Suprapubic skin (tissue), 4 donors: ENCODE measurements at regions not wholly inside any gene's neighbourhood (a gene's known extent, or its start where the extent isn't known, plus 50 kb on each side); places are given as distances from the start of the nearest gene placed in this dataset.

Source experiments
- DNase-seq, 2 donors: peaks; one replicate each; pipeline ENCODE4 v3.0.0-alpha.2; 2019; ENCODE audit warnings: low spot score in 2 of 2
- H3K27ac ChIP-seq: fragments of 200-600 bp; sonication (generic); one replicate; pipeline ENCODE4 v1.5.1; 2019
- H3K27me3 ChIP-seq: fragments of 200-600 bp; sonication (generic); one replicate; pipeline ENCODE4 v1.5.1; 2019
- H3K36me3 ChIP-seq: fragments of 200-600 bp; sonication (generic); one replicate; pipeline ENCODE4 v1.5.1; 2019
- H3K4me1 ChIP-seq: fragments of 200-600 bp; sonication (generic); one replicate; pipeline ENCODE4 v1.5.1; 2019
- H3K4me3 ChIP-seq: fragments of 200-600 bp; sonication (generic); one replicate; pipeline ENCODE4 v1.5.1; 2019; ENCODE audit warnings: mild to moderate bottlenecking
- H3K9me3 ChIP-seq: fragments of 200-600 bp; sonication (generic); one replicate; pipeline ENCODE4 v1.5.1; 2019
- CTCF ChIP-seq, 2 donors: fragments of 200-600 bp in 1 of 2; fragments of 450-650 bp in 1 of 2; sonication (generic) in 1 of 2; IDR thresholded peaks; one replicate each; pipeline ENCODE4 v1.5.1; 2016 to 2019; ENCODE audit warnings: antibody characterized with exemption in 2 of 2, mild to moderate bottlenecking in 1 of 2, moderate library complexity in 1 of 2
- EP300 ChIP-seq: sonication (generic); formaldehyde crosslinking; IDR thresholded peaks from one replicate; pipeline ENCODE4 v1.6.1; 2017; ENCODE audit warnings: antibody characterized with exemption
- POLR2A ChIP-seq, 2 donors: fragments of 450-650 bp; IDR thresholded peaks; one replicate each; pipeline ENCODE4 v1.6.1; 2017; ENCODE audit warnings: antibody characterized with exemption in 2 of 2, mild to moderate bottlenecking in 2 of 2, moderate library complexity in 2 of 2
- POLR2AphosphoS5 ChIP-seq, 3 donors: sonication (generic); formaldehyde crosslinking; IDR thresholded peaks; one replicate each; pipeline ENCODE4 v1.6.1; 2017; ENCODE audit warnings: antibody characterized with exemption in 3 of 3
- WGBS: methylation state at CpG from one replicate; pipeline ENCODE4 v1.1.5; 2018; 5-methylcytosine and 5-hydroxymethylcytosine counted together

GRCh38 chr3:66673293-66673692, 172.5 kb upstream of the LRIG1 start:
- Histone ChIP-seq H3K4me1 (no peaks in the 10 kb centered on the region), H3K36me3 (no peaks in the 10 kb centered on the region), H3K4me3 (no peak overlapping the region), H3K27me3 (no peaks in the 10 kb centered on the region), H3K27ac (no peak overlapping the region), H3K9me3 (no peaks in the 10 kb centered on the region)
- no peak for DNase-seq
- 69% methylated on average over 9 of the region's 9 CpGs for WGBS
- TF ChIP-seq POLR2AphosphoS5 (IDR thresholded peaks at IDR 0.05) (no peak), POLR2A (IDR thresholded peaks at IDR 0.05) (no peak), CTCF (IDR thresholded peaks at IDR 0.05) (no peak), EP300 (no peak)

GRCh38 chr3:66675366-66675765, 174.5 kb upstream of the LRIG1 start:
- Histone ChIP-seq H3K36me3 (no peaks in the 10 kb centered on the region), H3K4me1 (no peaks in the 10 kb centered on the region), H3K27me3 (no peaks in the 10 kb centered on the region), H3K9me3 (no peaks in the 10 kb centered on the region), H3K4me3 (no peak overlapping the region), H3K27ac (no peak overlapping the region)
- WGBS = 53% methylated on average over 1 of the region's 1 CpG
- no peak for DNase-seq
- no peak for TF ChIP-seq POLR2A (IDR thresholded peaks at IDR 0.05)
- no peak for TF ChIP-seq CTCF (IDR thresholded peaks at IDR 0.05)
- TF ChIP-seq EP300 = no peak
- no peak for TF ChIP-seq POLR2AphosphoS5 (IDR thresholded peaks at IDR 0.05)

DNA sequence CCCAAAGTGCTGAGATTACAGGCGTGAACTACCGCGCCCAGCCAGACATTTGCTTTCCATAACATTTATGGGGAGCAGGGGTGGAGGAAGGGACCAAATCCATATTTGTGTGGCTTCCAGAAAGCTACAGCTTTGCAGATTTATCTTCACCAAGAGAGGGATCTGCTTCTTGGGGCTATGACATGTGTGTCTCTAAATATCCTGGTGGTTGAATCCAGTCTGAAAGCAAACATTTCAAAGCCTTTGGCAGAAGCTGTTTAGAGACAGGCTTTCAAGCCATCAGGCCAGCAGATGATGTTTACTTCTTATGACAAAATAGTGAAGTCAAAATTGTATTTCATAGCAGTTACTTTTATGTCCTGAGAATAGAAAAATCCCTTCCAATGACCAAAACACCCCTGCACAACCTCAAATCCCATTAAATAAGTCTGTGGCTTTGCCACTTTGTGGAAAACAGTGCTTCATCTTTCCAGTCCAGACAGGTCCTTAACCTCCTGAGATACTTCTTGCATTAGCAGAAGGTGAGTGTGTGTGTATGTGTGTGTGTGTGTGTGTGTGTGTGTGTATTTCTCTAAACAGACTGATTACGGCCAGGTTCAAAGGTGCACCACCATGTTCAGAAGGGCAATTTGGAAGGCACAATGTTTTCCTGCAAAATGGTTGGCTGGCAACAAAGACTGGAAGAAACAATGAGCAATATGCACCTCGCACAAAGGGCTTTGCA, 191.4 kb upstream of the LRIG1 start:
- H3K4me3 ChIP-seq = no peak overlapping the region
- H3K27me3 ChIP-seq = no peaks in the 10 kb centered on the region
- H3K4me1 ChIP-seq = peaks cover 15% of the 10 kb centered on the region
- no peak for TF ChIP-seq POLR2A (IDR thresholded peaks at IDR 0.05)
- H3K36me3 ChIP-seq = no peaks in the 10 kb centered on the region
- no peak for DNase-seq
- no peaks in the 10 kb centered on the region for H3K9me3 ChIP-seq
- H3K27ac ChIP-seq = no peak overlapping the region
- WGBS = 87% methylated on average over 5 of the region's 5 CpGs

DNA sequence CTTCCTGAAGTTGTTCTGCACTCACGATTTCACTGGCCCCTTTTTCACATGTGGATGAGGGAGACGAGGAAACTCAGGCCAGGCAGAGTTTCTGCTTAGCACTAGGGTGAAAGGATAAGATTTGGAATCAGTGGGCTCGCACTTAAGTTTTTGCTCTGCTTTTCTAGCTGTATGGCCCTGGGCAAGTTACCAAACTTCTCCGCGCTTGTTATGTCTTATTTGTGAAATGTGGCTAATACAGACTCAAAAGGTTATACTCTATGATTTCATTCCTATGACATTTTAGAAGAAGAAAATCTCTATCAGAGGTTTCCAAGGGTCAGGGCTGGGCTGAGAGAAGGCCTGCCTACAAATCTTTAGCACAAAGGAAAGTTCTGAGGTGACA, 191.9 kb upstream of the LRIG1 start:
- 84% methylated on average over 5 of the region's 5 CpGs for WGBS
- Histone ChIP-seq H3K27ac (no peak overlapping the region), H3K36me3 (no peaks in the 10 kb centered on the region), H3K27me3 (no peaks in the 10 kb centered on the region), H3K4me3 (no peak overlapping the region), H3K9me3 (no peaks in the 10 kb centered on the region), H3K4me1 (peaks cover 15% of the 10 kb centered on the region)
- no peak for DNase-seq
- no peak for TF ChIP-seq POLR2A (IDR thresholded peaks at IDR 0.05)
- no peak for TF ChIP-seq POLR2AphosphoS5 (IDR thresholded peaks at IDR 0.05)

GRCh38 chr3:66693461-66694031, 192.7 kb upstream of the LRIG1 start:
- Histone ChIP-seq H3K4me3 (no peak overlapping the region), H3K9me3 (no peaks in the 10 kb centered on the region), H3K36me3 (no peaks in the 10 kb centered on the region), H3K4me1 (peaks cover 15% of the 10 kb centered on the region), H3K27ac (no peak overlapping the region), H3K27me3 (no peaks in the 10 kb centered on the region)
- 18% methylated on average over 10 of the region's 10 CpGs for WGBS
- no peak for TF ChIP-seq EP300
- no peak for TF ChIP-seq POLR2AphosphoS5 (IDR thresholded peaks at IDR 0.05)
- no peak for TF ChIP-seq POLR2A (IDR thresholded peaks at IDR 0.05)
- no peak for TF ChIP-seq CTCF (IDR thresholded peaks at IDR 0.05)
- DNase-seq = no peak

- no peak for DNase-seq
- H3K9me3 ChIP-seq = no peaks in the 10 kb centered on the region
- no peaks in the 10 kb centered on the region for H3K27me3 ChIP-seq
- 86% methylated on average over 3 of the region's 3 CpGs for WGBS
- H3K36me3 ChIP-seq = no peaks in the 10 kb centered on the region
- no peak overlapping the region for H3K27ac ChIP-seq
- no peak for TF ChIP-seq CTCF (IDR thresholded peaks at IDR 0.05)
- TF ChIP-seq POLR2AphosphoS5 (IDR thresholded peaks at IDR 0.05) = no peak
- TF ChIP-seq EP300 = no peak
- no peak for TF ChIP-seq POLR2A (IDR thresholded peaks at IDR 0.05)
- no peak overlapping the region for H3K4me3 ChIP-seq
- no peaks in the 10 kb centered on the region for H3K4me1 ChIP-seq
These were observed 201.3 kb upstream of the LRIG1 start for GRCh38 chr3:66702126-66702525.
